Panc1 (cell line): ENCODE measurements at regions not wholly inside any gene's neighbourhood (a gene's known extent, or its start where the extent isn't known, plus 50 kb on each side); places are given as distances from the start of the nearest gene placed in this dataset.

Source experiments
- ATAC-seq: fragments of 200-7000 bp; cut with Tn5 transposase; 2 replicates; pipeline ENCODE4 v1.9.1; 2020; ENCODE audit warnings: mild to moderate bottlenecking, moderate library complexity
- BruUV-seq: library from RNA; stranded (reverse); fragments of 400-500 nt; replicated peaks from 2 replicates; lab custom pipeline; 2021; lab: Mats Ljungman, UMichigan
- CTCF ChIA-PET: fragments of 300-600 bp; sonication (Branson Sonifier 250); formaldehyde crosslinking; loops from one replicate; lab custom pipeline; 2022; ENCODE audit warnings: antibody characterized with exemption; lab: Charles Lee
- POLR2A ChIA-PET: fragments of 300-600 bp; sonication (Branson Sonifier 250); formaldehyde crosslinking; loops from one replicate; lab custom pipeline; 2022; ENCODE audit warnings: antibody characterized with exemption; lab: Charles Lee
- DNase-seq: peaks from one replicate; pipeline ENCODE4 v3.0.0-alpha.2; 2010; ENCODE audit warnings: low read depth, low spot score
- H3K27ac ChIP-seq: 2 replicates; pipeline ENCODE4 v1.5.1; 2011; ENCODE audit warnings: mild to moderate bottlenecking, low read length, inconsistent platforms
- H3K27me3 ChIP-seq: fragments of 200-500 bp; sonication (Bioruptor generic); 2 replicates; pipeline ENCODE4 v1.6.0; 2014; ENCODE audit warnings: low read length, inconsistent platforms; ENCODE audit not compliant: control insufficient read depth, insufficient read depth
- H3K36me3 ChIP-seq: fragments of 200-500 bp; sonication (Bioruptor generic); 2 replicates; pipeline ENCODE4 v1.5.1; 2014; ENCODE audit warnings: inconsistent platforms, mild to moderate bottlenecking, low read length, moderate library complexity; ENCODE audit not compliant: control insufficient read depth, insufficient read depth
- H3K4me1 ChIP-seq: 2 replicates; pipeline ENCODE4 v1.5.1; 2011; ENCODE audit warnings: inconsistent platforms, mild to moderate bottlenecking, low read length, moderate library complexity; ENCODE audit not compliant: control insufficient read depth, insufficient read depth
- H3K4me3 ChIP-seq, 2 experiments: 2 replicates each; pipeline ENCODE4 v1.5.1; 2011 to 2012; ENCODE audit warnings: low read depth in 2 of 2, low read length in 2 of 2, mild to moderate bottlenecking in 2 of 2, inconsistent platforms in 1 of 2, moderate library complexity in 1 of 2
- H3K9me3 ChIP-seq: fragments of 200-500 bp; sonication (Bioruptor generic); 2 replicates; pipeline ENCODE4 v1.5.1; 2014; ENCODE audit warnings: low read depth, mild to moderate bottlenecking, inconsistent platforms, low read length, moderate library complexity; ENCODE audit not compliant: control insufficient read depth, insufficient read depth
- POLR2AphosphoS5 ChIP-seq: IDR thresholded peaks from 2 replicates; pipeline ENCODE4 v1.6.1; 2012; ENCODE audit warnings: mild to moderate bottlenecking, low read depth, low read length, moderate library complexity
- SIN3A ChIP-seq: IDR thresholded peaks from 2 replicates; pipeline ENCODE4 v1.6.1; 2012; ENCODE audit warnings: low read depth, mild to moderate bottlenecking, low read length, moderate library complexity, borderline replicate concordance; ENCODE audit not compliant: insufficient read depth
- TCF7L2 ChIP-seq: IDR thresholded peaks from 2 replicates; pipeline ENCODE4 v1.6.1; 2011; ENCODE audit warnings: mild to moderate bottlenecking, low read depth, low read length, inconsistent platforms
- in situ Hi-C: cut with HindIII; loops from 2 replicates; pipeline ENCODE4 v1.10.0; 2016; ENCODE audit warnings: low sequenced_read_pairs, low pct_unique_long_range_greater_than_20kb
- intact Hi-C: fragments of 100-400 bp; cut with micrococcal nuclease; formaldehyde crosslinking; loops from one replicate; pipeline ENCODE4 v1.10.0; 2022; ENCODE audit not compliant: unreplicated experiment
- TF ChIP-seq, protein P1 (sequence below): fragments of 450-650 bp; IDR thresholded peaks from 2 replicates; pipeline ENCODE4 v1.5.1; 2017; ENCODE audit warnings: mild to moderate bottlenecking
- TF ChIP-seq, protein P2 (sequence below), 2 experiments: IDR thresholded peaks; 2 replicates each; pipeline ENCODE4 v1.6.1; 2011 to 2012; ENCODE audit warnings: low read depth in 2 of 2, control low read depth in 1 of 2, low read length in 1 of 2, mild to moderate bottlenecking in 1 of 2, moderate library complexity in 1 of 2; ENCODE audit not compliant: insufficient read depth in 1 of 2

DNA sequence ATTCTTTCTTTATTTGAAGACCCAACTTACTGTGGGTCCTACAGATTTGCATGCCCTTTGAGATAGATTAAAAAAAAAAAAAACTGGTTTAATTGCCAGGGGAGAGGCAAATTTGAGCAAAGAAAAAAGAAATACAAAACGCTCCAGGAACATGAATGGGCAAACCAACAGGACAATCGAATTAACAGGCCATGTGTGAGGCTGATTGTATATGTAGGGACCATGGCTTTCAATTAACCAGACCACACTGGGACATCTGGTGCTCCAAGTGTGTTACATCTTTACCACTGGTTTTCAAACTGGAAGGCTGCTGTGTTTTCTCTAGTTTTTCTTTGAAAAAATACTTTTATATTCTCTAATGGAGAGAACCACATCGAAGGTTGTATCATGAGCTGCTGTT, 612.1 kb upstream of the SEMA6A start:
- H3K4me1 ChIP-seq = no peaks in the 10 kb centered on the region
- no peaks in the 10 kb centered on the region for H3K27me3 ChIP-seq
- intact Hi-C loops (no loop called here), in situ Hi-C loops (no loop called here)
- ATAC-seq = no peak
- H3K9me3 ChIP-seq = no peaks in the 10 kb centered on the region
- TF ChIP-seq, protein P1, sequence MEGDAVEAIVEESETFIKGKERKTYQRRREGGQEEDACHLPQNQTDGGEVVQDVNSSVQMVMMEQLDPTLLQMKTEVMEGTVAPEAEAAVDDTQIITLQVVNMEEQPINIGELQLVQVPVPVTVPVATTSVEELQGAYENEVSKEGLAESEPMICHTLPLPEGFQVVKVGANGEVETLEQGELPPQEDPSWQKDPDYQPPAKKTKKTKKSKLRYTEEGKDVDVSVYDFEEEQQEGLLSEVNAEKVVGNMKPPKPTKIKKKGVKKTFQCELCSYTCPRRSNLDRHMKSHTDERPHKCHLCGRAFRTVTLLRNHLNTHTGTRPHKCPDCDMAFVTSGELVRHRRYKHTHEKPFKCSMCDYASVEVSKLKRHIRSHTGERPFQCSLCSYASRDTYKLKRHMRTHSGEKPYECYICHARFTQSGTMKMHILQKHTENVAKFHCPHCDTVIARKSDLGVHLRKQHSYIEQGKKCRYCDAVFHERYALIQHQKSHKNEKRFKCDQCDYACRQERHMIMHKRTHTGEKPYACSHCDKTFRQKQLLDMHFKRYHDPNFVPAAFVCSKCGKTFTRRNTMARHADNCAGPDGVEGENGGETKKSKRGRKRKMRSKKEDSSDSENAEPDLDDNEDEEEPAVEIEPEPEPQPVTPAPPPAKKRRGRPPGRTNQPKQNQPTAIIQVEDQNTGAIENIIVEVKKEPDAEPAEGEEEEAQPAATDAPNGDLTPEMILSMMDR = no peak
- no peak for TF ChIP-seq SIN3A
- TF ChIP-seq POLR2AphosphoS5 = no peak
- TF ChIP-seq, protein P2, sequence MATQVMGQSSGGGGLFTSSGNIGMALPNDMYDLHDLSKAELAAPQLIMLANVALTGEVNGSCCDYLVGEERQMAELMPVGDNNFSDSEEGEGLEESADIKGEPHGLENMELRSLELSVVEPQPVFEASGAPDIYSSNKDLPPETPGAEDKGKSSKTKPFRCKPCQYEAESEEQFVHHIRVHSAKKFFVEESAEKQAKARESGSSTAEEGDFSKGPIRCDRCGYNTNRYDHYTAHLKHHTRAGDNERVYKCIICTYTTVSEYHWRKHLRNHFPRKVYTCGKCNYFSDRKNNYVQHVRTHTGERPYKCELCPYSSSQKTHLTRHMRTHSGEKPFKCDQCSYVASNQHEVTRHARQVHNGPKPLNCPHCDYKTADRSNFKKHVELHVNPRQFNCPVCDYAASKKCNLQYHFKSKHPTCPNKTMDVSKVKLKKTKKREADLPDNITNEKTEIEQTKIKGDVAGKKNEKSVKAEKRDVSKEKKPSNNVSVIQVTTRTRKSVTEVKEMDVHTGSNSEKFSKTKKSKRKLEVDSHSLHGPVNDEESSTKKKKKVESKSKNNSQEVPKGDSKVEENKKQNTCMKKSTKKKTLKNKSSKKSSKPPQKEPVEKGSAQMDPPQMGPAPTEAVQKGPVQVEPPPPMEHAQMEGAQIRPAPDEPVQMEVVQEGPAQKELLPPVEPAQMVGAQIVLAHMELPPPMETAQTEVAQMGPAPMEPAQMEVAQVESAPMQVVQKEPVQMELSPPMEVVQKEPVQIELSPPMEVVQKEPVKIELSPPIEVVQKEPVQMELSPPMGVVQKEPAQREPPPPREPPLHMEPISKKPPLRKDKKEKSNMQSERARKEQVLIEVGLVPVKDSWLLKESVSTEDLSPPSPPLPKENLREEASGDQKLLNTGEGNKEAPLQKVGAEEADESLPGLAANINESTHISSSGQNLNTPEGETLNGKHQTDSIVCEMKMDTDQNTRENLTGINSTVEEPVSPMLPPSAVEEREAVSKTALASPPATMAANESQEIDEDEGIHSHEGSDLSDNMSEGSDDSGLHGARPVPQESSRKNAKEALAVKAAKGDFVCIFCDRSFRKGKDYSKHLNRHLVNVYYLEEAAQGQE (IDR thresholded peaks at IDR 0.05; ENCODE audit: insufficient read depth in 1 of 2, low read depth in 2 of 2, low read length in 1 of 2) = no peak
- TF ChIP-seq TCF7L2 = no peak
- BruUV-seq = no TSS peak
- ChIA-PET CTCF (no interaction called here), POLR2A (no interaction called here)
- H3K36me3 ChIP-seq = no peaks in the 10 kb centered on the region
- DNase-seq = no peak
- no peak overlapping the region for H3K27ac ChIP-seq
- H3K4me3 ChIP-seq = no peak overlapping the region

DNA sequence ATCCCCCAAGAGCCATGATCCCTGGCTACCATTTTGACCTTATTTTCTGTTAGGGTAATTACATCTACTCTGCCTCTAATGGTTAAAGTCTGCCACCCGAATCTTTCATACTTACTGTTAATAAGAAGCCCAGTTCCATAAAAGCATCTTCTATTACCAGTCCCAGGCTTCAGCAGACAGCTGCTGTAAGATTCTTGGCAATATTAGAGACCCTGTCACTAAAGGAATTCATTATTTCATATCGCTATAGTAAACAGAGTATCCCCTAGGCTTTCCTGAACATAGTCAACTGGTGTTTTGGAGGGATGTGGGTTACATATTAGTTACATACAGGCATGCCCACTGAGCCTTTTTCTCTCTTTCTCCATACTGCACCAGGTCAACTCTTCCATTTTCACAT, 608.7 kb upstream of the SEMA6A start:
- Histone ChIP-seq H3K27ac (no peak overlapping the region), H3K4me1 (no peaks in the 10 kb centered on the region), H3K36me3 (no peaks in the 10 kb centered on the region), H3K9me3 (no peaks in the 10 kb centered on the region), H3K4me3 (no peak overlapping the region), H3K27me3 (no peaks in the 10 kb centered on the region)
- intact Hi-C loops (no loop called here), in situ Hi-C loops (no loop called here)
- DNase-seq = no peak
- TF ChIP-seq TCF7L2 = no peak
- TF ChIP-seq SIN3A = no peak
- TF ChIP-seq, protein P2 (IDR thresholded peaks at IDR 0.05; ENCODE audit: insufficient read depth in 1 of 2, low read depth in 2 of 2, low read length in 1 of 2) = no peak
- TF ChIP-seq, protein P1 = no peak
- TF ChIP-seq POLR2AphosphoS5 = no peak
- no TSS peak for BruUV-seq
- ChIA-PET POLR2A (no interaction called here), CTCF (no interaction called here)
- ATAC-seq = no peak
